ENCODE measurements at regions not wholly inside any gene's neighbourhood (a gene's known extent, or its start where the extent isn't known, plus 50 kb on each side); places are given as distances from the start of the nearest gene placed in this dataset.

DNA sequence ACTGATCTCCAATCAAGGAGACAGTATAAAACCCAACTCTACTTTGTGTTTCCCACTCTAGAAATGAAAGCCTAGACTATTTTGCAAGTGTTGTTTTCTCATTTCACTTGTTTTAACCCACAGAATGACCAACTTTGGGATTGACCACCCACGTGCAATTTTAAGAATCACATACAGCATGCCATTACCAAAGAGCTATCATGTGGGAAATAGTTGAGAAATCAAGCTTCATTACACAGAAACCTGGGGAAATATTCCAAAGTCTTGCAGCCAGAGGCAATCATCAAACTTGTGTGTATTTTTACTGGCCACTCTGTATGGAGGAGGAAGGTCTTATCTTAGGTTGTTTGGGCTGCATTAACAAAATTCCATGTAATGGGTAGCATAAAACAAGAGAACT is 451.4 kb upstream of the DAB2 start:
- DNase-seq (ENCODE audit: insufficient read length, low spot score) (no peak), FAIRE-seq (no peak)
- TF ChIP-seq, protein P1, sequence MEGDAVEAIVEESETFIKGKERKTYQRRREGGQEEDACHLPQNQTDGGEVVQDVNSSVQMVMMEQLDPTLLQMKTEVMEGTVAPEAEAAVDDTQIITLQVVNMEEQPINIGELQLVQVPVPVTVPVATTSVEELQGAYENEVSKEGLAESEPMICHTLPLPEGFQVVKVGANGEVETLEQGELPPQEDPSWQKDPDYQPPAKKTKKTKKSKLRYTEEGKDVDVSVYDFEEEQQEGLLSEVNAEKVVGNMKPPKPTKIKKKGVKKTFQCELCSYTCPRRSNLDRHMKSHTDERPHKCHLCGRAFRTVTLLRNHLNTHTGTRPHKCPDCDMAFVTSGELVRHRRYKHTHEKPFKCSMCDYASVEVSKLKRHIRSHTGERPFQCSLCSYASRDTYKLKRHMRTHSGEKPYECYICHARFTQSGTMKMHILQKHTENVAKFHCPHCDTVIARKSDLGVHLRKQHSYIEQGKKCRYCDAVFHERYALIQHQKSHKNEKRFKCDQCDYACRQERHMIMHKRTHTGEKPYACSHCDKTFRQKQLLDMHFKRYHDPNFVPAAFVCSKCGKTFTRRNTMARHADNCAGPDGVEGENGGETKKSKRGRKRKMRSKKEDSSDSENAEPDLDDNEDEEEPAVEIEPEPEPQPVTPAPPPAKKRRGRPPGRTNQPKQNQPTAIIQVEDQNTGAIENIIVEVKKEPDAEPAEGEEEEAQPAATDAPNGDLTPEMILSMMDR (IDR thresholded peaks at IDR 0.05; ENCODE audit: insufficient read depth, missing control alignments) = no peak

DNA sequence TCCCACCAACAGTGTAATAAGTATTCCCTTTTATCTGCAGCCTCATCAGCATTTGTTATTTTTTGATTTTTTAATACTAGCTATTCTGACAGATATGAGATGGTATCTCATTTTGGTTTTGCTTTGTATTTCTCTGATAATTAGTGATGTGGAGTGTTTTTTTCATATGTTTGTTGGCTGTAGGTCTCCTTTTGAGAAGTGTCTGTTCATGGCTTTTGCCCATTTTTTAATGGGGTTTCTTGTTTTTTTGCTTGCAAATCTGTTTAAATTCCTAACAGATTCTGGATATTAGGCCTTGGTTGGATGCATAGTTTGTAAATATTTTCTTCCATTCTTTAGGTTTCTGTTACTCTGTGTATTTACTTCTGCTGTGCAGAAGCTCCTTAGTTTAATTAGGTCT is 445.4 kb upstream of the DAB2 start:
- FAIRE-seq (no peak), DNase-seq (ENCODE audit: insufficient read length, low spot score) (no peak)
- TF ChIP-seq, protein P1 (IDR thresholded peaks at IDR 0.05; ENCODE audit: insufficient read depth, missing control alignments) = no peak

DNA sequence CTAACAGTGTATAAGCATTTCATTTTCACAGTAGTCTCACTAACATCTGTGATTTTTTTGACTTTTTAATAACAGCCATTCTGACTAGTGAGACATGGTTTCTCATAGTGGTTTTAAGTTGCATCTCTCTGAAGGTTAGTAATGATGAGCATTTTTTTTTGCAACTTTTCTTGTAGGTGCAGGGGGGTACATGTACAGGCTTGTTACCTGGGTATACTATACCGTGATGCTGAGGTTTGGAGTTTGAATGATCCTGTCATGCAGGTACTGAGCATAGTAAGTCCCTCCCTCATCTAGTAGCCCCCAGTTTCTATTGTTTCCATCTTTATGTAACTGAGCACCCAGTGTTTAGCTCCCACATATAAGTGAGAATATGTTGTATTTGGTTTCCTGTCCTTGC is 444.6 kb upstream of the DAB2 start:
- TF ChIP-seq, protein P1 (IDR thresholded peaks at IDR 0.05; ENCODE audit: insufficient read depth, missing control alignments) = no peak
- FAIRE-seq (no peak), DNase-seq (ENCODE audit: insufficient read length, low spot score) (no peak)

DNA sequence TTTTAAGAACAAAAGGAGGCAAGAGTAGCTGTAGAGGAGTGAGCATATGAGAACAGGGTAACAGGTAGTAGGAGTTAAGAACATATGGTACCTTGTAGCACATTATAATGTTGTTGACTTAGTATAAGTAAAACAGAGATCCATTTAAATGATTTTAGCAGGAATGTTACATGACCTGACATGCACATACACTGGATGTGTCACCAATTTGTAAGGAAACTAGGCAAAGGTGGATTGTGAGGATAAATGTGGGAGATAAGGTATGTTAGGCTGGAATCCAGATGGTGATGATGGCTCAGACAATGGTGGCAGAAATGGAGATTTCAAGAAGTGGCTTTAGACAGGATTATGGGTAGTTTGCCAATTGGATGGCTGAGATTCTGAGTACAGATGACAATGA is 443.1 kb upstream of the DAB2 start:
- TF ChIP-seq, protein P1 (IDR thresholded peaks at IDR 0.05; ENCODE audit: insufficient read depth, missing control alignments) = no peak
- DNase-seq (ENCODE audit: insufficient read length, low spot score) = no peak
- FAIRE-seq = no peak

DNA sequence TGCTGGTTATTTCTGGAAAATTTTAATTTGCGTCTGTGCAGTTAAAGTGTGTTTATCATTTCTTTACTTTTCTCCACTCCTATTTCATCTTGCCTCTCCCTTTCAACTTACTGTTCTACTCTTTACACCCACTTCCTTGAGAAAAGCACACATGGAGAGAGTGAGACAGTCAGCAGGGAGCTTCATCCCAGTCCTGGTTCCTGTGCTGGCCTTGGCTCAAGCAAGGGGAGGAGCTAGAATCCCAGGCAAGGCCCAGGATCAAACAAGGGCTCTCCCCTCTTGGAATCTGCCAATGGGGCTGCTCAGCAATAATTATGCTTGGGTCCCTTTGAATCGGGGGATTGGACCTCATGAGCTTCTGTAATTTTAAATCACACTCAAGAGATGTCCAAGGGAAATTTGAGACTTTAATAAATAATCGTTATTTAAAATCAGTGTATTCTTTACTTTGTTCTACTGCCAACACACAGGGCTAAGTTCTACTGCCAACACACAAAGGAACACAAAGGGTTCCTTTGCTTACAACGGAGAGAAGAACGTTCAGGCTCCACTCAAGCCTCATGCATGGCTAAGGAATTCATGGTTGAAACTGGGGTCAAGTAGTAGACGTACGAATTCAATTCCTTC is 439.3 kb upstream of the DAB2 start:
- DNase-seq (ENCODE audit: insufficient read length, low spot score) (no peak), FAIRE-seq (no peak)
- TF ChIP-seq, protein P1 (IDR thresholded peaks at IDR 0.05; ENCODE audit: insufficient read depth, missing control alignments) = no peak

DNA sequence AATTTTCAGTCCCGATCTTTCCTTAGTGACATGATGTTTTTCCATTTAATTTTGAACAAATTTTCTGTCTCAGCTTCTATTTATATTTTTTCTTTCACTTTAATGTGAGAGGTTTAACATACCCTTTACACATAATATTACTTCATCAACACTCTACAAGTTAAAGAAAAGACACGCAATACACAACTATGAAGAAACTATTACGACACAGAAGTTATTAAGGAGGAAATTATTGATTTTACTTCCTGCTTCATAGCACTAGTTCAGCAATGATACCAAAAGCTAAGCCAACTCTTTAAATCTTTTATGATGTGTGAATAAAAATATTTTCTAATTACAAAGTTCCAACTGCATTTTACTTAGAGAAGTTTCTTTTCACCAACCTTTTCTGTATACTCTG is 432.3 kb upstream of the DAB2 start:
- TF ChIP-seq, protein P1 (IDR thresholded peaks at IDR 0.05; ENCODE audit: insufficient read depth, missing control alignments) = no peak
- FAIRE-seq = no peak
- DNase-seq (ENCODE audit: insufficient read length, low spot score) = no peak

DNA sequence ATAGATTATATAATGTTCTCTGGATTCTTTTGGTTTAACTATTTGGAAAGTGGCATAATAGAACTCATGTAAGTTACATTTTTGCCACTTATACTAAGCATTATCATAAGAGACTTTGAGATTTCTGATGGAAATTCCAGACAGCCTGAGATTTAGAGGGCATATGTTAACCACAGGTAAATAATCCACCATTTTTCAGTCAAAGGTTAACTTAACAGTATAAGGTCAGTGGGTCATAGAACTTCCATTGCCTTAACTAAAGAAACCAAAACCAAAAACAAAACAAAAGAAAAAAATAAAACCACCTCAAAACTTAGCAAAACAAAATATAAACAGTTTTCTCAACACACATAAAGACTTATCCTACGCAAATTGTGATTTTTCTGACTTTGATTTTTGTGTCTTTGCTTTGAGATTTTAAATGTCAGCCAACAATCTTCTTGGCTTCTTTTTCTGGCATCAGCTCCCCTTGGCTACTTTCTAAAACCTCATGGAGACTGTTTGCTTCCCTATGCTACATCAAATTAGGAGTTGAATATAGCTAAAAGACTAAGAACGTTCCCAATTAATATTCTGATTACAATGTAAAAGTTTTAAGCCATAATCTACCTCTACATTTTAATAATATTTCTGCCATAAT is 430.1 kb upstream of the DAB2 start:
- DNase-seq (ENCODE audit: insufficient read length, low spot score) = no peak
- FAIRE-seq = no peak
- TF ChIP-seq, protein P1 (IDR thresholded peaks at IDR 0.05; ENCODE audit: insufficient read depth, missing control alignments) = no peak
